Endodermal cell (in vitro differentiated cells): ENCODE measurements at regions not wholly inside any gene's neighbourhood (a gene's known extent, or its start where the extent isn't known, plus 50 kb on each side); places are given as distances from the start of the nearest gene placed in this dataset.

Experiments used
- DNase-seq: peaks from one replicate; pipeline ENCODE4 v3.0.0-alpha.2; 2017
- H3K27ac ChIP-seq: 2 replicates; pipeline ENCODE4 v1.5.1; 2013; ENCODE audit warnings: mild to moderate bottlenecking, low read depth, low read length, moderate library complexity
- H3K27me3 ChIP-seq: 2 replicates; pipeline ENCODE4 v1.6.1; 2013; ENCODE audit warnings: mild to moderate bottlenecking, low read length, moderate library complexity; ENCODE audit not compliant: insufficient read depth, control insufficient read depth, poor library complexity, severe bottlenecking
- H3K36me3 ChIP-seq: 2 replicates; pipeline ENCODE4 v1.7.0; 2013; ENCODE audit warnings: mild to moderate bottlenecking, low read length, moderate library complexity; ENCODE audit not compliant: control insufficient read depth, insufficient read depth
- H3K4me1 ChIP-seq: one replicate; pipeline ENCODE4 v1.7.0; 2013; ENCODE audit warnings: low read length; ENCODE audit not compliant: control insufficient read depth, insufficient read depth
- H3K4me3 ChIP-seq: 2 replicates; pipeline ENCODE4 v1.5.1; 2013; ENCODE audit warnings: mild to moderate bottlenecking, low read length, moderate library complexity
- H3K9ac ChIP-seq: 2 replicates; pipeline ENCODE4 v1.6.1; 2013; ENCODE audit warnings: mild to moderate bottlenecking, low read length, moderate library complexity; ENCODE audit not compliant: poor library complexity, severe bottlenecking; ENCODE audit errors: extremely low read depth
- H3K9me3 ChIP-seq: 2 replicates; pipeline ENCODE4 v1.6.1; 2013; ENCODE audit warnings: mild to moderate bottlenecking, low read length, moderate library complexity; ENCODE audit not compliant: control insufficient read depth
- H3K27ac Mint-ChIP-seq: 2 replicates; pipeline ENCODE4 v1.8.0; 2020; ENCODE audit warnings: mixed read lengths
- H3K27me3 Mint-ChIP-seq: 2 replicates; pipeline ENCODE4 v1.8.0; 2021; ENCODE audit warnings: mild to moderate bottlenecking, mixed read lengths; ENCODE audit not compliant: insufficient read depth
- H3K36me3 Mint-ChIP-seq: 2 replicates; pipeline ENCODE4 v1.8.0; 2020; ENCODE audit warnings: low read depth, mixed read lengths
- H3K4me1 Mint-ChIP-seq: 2 replicates; pipeline ENCODE4 v1.8.0; 2020; ENCODE audit warnings: mixed read lengths
- H3K4me3 Mint-ChIP-seq: 2 replicates; pipeline ENCODE4 v1.8.0; 2020; ENCODE audit warnings: mild to moderate bottlenecking, moderate library complexity, mixed read lengths
- H3K9me3 Mint-ChIP-seq: 2 replicates; pipeline ENCODE4 v1.8.0; 2020; ENCODE audit warnings: mild to moderate bottlenecking, mixed read lengths
- CTCF ChIP-seq: fragments of 200-600 bp; sonication (generic); conservative IDR thresholded peaks from 2 replicates; pipeline ENCODE4 v1.5.0; 2021; ENCODE audit warnings: antibody characterized with exemption, mild to moderate bottlenecking
- WGBS, 2 experiments: methylation state at CpG; one replicate each; pipeline versions ENCODE4 v1.1.5 to v1.1.7; 2013; ENCODE audit warnings: missing lambda C conversion rate in 2 of 2, mixed read lengths in 1 of 2; ENCODE audit not compliant: insufficient coverage in 1 of 2, insufficient read length in 1 of 2; 5-methylcytosine and 5-hydroxymethylcytosine counted together

- no peaks in the 10 kb centered on the region for H3K27me3 ChIP-seq
- H3K4me1 ChIP-seq, result peaks cover 4% of the 10 kb centered on the region
- no peaks in the 10 kb centered on the region for H3K9me3 ChIP-seq
- Mint-ChIP-seq H3K4me1 (peaks cover 14% of the 10 kb centered on the region), H3K27ac (no peak overlapping the region), H3K4me3 (no peak overlapping the region), H3K36me3 (no peaks in the 10 kb centered on the region), H3K9me3 (no peaks in the 10 kb centered on the region), H3K27me3 (peaks cover 3% of the 10 kb centered on the region)
- no peak overlapping the region for H3K4me3 ChIP-seq
- TF ChIP-seq CTCF, result no peak
- no peaks in the 10 kb centered on the region for H3K36me3 ChIP-seq
- H3K9ac ChIP-seq, result no peak overlapping the region
- 92 to 97% methylated on average over 3 of the region's 3 CpGs for WGBS, 2 experiments
- no peak overlapping the region for H3K27ac ChIP-seq
- DNase-seq, result no peak
These were observed 177.4 kb upstream of the IL12B start for GRCh38 chr5:159507661-159508060.

DNA sequence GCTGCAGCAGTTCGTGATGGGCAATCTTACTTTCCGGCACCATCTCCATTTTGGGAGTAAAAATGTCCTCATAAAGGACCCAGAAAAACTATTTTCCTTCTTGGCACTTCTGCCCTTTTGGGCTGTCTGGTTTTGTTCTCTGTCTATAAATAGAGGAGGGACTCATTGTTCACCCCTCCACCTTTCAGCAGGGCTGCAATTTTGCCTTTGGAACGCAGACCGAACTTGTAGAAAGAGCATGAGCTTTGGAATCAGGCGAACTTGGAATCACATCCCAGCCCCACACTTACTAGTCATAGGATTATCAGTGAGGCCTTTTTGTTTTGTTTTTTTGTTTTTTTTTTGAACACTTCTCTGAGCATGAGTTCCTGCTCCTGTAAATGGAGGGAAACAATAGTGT, 178.1 kb upstream of the IL12B start:
- Histone ChIP-seq H3K9me3 (no peaks in the 10 kb centered on the region), H3K4me3 (no peak overlapping the region), H3K36me3 (no peaks in the 10 kb centered on the region), H3K9ac (no peak overlapping the region), H3K27ac (no peak overlapping the region), H3K27me3 (no peaks in the 10 kb centered on the region), H3K4me1 (peaks cover 4% of the 10 kb centered on the region)
- no peak for DNase-seq
- Mint-ChIP-seq H3K36me3 (no peaks in the 10 kb centered on the region), H3K27me3 (peaks cover 3% of the 10 kb centered on the region), H3K4me3 (no peak overlapping the region), H3K9me3 (no peaks in the 10 kb centered on the region), H3K27ac (no peak overlapping the region), H3K4me1 (peaks cover 11% of the 10 kb centered on the region)
- no peak for TF ChIP-seq CTCF
- WGBS, 2 experiments, result 88 to 92% methylated on average over 4 to 5 of the region's 5 CpGs

DNA sequence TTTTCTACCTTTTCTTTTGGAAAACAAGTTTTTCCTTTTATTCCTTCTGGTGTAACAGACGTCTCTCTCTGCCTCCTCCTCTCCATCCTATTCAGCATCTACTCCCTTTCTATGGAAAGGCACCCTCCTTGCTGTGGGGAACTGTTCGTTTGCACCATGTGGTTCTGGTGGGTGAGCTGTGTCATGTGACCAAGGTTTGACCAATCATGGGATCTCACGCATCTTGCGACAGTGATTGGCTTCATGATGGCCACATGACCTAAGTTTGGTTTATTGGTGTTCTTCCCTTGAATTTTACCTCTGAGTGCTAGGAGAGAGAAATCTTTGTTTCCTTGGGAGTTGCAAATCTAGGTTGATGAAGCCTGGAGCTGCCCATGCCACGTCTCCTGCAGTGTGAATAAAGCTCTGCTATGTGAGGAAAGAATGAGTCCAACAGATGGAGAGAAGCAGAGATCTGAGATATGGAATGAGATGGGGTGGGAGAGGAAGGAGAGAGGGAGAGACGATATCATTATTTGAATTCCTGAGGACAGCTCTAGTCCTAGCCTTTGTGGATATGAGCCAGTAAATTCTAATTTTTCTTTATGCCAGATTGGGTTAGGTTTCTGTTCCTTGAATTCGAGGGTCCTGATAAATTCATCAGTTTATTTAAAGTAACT, 178.8 kb upstream of the IL12B start:
- Histone ChIP-seq H3K9me3 (no peaks in the 10 kb centered on the region), H3K36me3 (no peaks in the 10 kb centered on the region), H3K4me3 (no peak overlapping the region), H3K27ac (no peak overlapping the region), H3K9ac (no peak overlapping the region), H3K4me1 (peaks cover 4% of the 10 kb centered on the region), H3K27me3 (no peaks in the 10 kb centered on the region)
- no peaks in the 10 kb centered on the region for H3K9me3 Mint-ChIP-seq
- peaks cover 3% of the 10 kb centered on the region for H3K27me3 Mint-ChIP-seq
- DNase-seq, result no peak
- no peaks in the 10 kb centered on the region for H3K36me3 Mint-ChIP-seq
- peaks cover 10% of the 10 kb centered on the region for H3K4me1 Mint-ChIP-seq
- H3K27ac Mint-ChIP-seq, result no peak overlapping the region
- no peak overlapping the region for H3K4me3 Mint-ChIP-seq
- 91 to 96% methylated on average over 2 to 7 of the region's 7 CpGs for whole genome bisulfite sequencing, 2 experiments
- no peak for TF ChIP-seq CTCF
